Panc1 (cell line): ENCODE measurements at regions not wholly inside any gene's neighbourhood (a gene's known extent, or its start where the extent isn't known, plus 50 kb on each side); places are given as distances from the start of the nearest gene placed in this dataset.

Experiments used
- POLR2AphosphoS5 ChIP-seq: IDR thresholded peaks from 2 replicates; pipeline ENCODE4 v1.6.1; 2012; ENCODE audit warnings: mild to moderate bottlenecking, low read depth, low read length, moderate library complexity
- SIN3A ChIP-seq: IDR thresholded peaks from 2 replicates; pipeline ENCODE4 v1.6.1; 2012; ENCODE audit warnings: low read depth, mild to moderate bottlenecking, low read length, moderate library complexity, borderline replicate concordance; ENCODE audit not compliant: insufficient read depth
- TCF7L2 ChIP-seq: IDR thresholded peaks from 2 replicates; pipeline ENCODE4 v1.6.1; 2011; ENCODE audit warnings: mild to moderate bottlenecking, low read depth, low read length, inconsistent platforms
- TF ChIP-seq, protein P1 (sequence below): fragments of 450-650 bp; IDR thresholded peaks from 2 replicates; pipeline ENCODE4 v1.5.1; 2017; ENCODE audit warnings: mild to moderate bottlenecking
- TF ChIP-seq, protein P2 (sequence below), 2 experiments: IDR thresholded peaks; 2 replicates each; pipeline ENCODE4 v1.6.1; 2011 to 2012; ENCODE audit warnings: low read depth in 2 of 2, control low read depth in 1 of 2, low read length in 1 of 2, mild to moderate bottlenecking in 1 of 2, moderate library complexity in 1 of 2; ENCODE audit not compliant: insufficient read depth in 1 of 2

GRCh38 chr13:85266771-85267170 is 532.4 kb downstream of the SLITRK6 start:
- TF ChIP-seq, protein P1, sequence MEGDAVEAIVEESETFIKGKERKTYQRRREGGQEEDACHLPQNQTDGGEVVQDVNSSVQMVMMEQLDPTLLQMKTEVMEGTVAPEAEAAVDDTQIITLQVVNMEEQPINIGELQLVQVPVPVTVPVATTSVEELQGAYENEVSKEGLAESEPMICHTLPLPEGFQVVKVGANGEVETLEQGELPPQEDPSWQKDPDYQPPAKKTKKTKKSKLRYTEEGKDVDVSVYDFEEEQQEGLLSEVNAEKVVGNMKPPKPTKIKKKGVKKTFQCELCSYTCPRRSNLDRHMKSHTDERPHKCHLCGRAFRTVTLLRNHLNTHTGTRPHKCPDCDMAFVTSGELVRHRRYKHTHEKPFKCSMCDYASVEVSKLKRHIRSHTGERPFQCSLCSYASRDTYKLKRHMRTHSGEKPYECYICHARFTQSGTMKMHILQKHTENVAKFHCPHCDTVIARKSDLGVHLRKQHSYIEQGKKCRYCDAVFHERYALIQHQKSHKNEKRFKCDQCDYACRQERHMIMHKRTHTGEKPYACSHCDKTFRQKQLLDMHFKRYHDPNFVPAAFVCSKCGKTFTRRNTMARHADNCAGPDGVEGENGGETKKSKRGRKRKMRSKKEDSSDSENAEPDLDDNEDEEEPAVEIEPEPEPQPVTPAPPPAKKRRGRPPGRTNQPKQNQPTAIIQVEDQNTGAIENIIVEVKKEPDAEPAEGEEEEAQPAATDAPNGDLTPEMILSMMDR: no peak
- TF ChIP-seq POLR2AphosphoS5: no peak
- TF ChIP-seq, protein P2, sequence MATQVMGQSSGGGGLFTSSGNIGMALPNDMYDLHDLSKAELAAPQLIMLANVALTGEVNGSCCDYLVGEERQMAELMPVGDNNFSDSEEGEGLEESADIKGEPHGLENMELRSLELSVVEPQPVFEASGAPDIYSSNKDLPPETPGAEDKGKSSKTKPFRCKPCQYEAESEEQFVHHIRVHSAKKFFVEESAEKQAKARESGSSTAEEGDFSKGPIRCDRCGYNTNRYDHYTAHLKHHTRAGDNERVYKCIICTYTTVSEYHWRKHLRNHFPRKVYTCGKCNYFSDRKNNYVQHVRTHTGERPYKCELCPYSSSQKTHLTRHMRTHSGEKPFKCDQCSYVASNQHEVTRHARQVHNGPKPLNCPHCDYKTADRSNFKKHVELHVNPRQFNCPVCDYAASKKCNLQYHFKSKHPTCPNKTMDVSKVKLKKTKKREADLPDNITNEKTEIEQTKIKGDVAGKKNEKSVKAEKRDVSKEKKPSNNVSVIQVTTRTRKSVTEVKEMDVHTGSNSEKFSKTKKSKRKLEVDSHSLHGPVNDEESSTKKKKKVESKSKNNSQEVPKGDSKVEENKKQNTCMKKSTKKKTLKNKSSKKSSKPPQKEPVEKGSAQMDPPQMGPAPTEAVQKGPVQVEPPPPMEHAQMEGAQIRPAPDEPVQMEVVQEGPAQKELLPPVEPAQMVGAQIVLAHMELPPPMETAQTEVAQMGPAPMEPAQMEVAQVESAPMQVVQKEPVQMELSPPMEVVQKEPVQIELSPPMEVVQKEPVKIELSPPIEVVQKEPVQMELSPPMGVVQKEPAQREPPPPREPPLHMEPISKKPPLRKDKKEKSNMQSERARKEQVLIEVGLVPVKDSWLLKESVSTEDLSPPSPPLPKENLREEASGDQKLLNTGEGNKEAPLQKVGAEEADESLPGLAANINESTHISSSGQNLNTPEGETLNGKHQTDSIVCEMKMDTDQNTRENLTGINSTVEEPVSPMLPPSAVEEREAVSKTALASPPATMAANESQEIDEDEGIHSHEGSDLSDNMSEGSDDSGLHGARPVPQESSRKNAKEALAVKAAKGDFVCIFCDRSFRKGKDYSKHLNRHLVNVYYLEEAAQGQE (IDR thresholded peaks at IDR 0.05; ENCODE audit: insufficient read depth in 1 of 2, low read depth in 2 of 2, low read length in 1 of 2): no peak
- no peak for TF ChIP-seq SIN3A
- no peak for TF ChIP-seq TCF7L2
